ENCODE measurements at regions not wholly inside any gene's neighbourhood (a gene's known extent, or its start where the extent isn't known, plus 50 kb on each side); places are given as distances from the start of the nearest gene placed in this dataset.

GRCh38 chr15:81940467-81941451 lies 105.1 kb downstream of the MEX3B start:
- Histone ChIP-seq H3K4me2 (ENCODE audit: low read length) (no peak overlapping the region), H3K27me3 (ENCODE audit: insufficient read depth, low read length) (no peaks in the 10 kb centered on the region), H2AK5ac (ENCODE audit: low read length) (no peak overlapping the region), H2AFZ (ENCODE audit: insufficient read depth, low read length, poor library complexity) (no peak overlapping the region), H3K9me3 (ENCODE audit: insufficient read depth, low read depth, low read length) (no peaks in the 10 kb centered on the region), H3K23ac (ENCODE audit: low read length) (no peak overlapping the region), H3K27ac (ENCODE audit: low read depth, low read length) (no peak overlapping the region), H3K9ac (ENCODE audit: low read length) (no peak overlapping the region), H3K36me3 (ENCODE audit: control insufficient read depth in 1 of 2, insufficient read depth in 2 of 2, low read length in 2 of 2) (peaks cover 0 to 1% of the 10 kb centered on the region in 2 experiments), H4K91ac (ENCODE audit: low read depth, low read length) (no peak overlapping the region), H3K18ac (ENCODE audit: low read length) (no peak overlapping the region), H3K4me3 (ENCODE audit: low read depth, low read length) (no peak overlapping the region), H4K12ac (ENCODE audit: low read depth, low read length) (no peak overlapping the region), H3K4me1 (ENCODE audit: control insufficient read depth in 1 of 2, insufficient read depth in 2 of 2, low read length in 2 of 2) (peaks cover 0 to 4% of the 10 kb centered on the region in 2 experiments), H4K8ac (ENCODE audit: low read depth, low read length) (no peak overlapping the region), H3K79me1 (ENCODE audit: low read length) (no peaks in the 10 kb centered on the region), H2BK5ac (ENCODE audit: low read depth, low read length, poor library complexity) (no peak overlapping the region), H2BK12ac (ENCODE audit: low read length) (no peak overlapping the region), H2BK120ac (ENCODE audit: insufficient read depth, low read length, poor library complexity) (no peak overlapping the region), H3K4ac (ENCODE audit: low read depth, low read length) (no peak overlapping the region), H3K14ac (ENCODE audit: low read length) (no peak overlapping the region), H3K79me2 (ENCODE audit: control insufficient read depth, insufficient read depth, low read length, poor library complexity) (no peaks in the 10 kb centered on the region)
- WGBS (ENCODE audit: extremely low coverage, insufficient coverage, insufficient read length): no CpG with 5 or more reads among the region's 1 CpG
- DNase-seq: peak; percentile 20 to 88

DNA sequence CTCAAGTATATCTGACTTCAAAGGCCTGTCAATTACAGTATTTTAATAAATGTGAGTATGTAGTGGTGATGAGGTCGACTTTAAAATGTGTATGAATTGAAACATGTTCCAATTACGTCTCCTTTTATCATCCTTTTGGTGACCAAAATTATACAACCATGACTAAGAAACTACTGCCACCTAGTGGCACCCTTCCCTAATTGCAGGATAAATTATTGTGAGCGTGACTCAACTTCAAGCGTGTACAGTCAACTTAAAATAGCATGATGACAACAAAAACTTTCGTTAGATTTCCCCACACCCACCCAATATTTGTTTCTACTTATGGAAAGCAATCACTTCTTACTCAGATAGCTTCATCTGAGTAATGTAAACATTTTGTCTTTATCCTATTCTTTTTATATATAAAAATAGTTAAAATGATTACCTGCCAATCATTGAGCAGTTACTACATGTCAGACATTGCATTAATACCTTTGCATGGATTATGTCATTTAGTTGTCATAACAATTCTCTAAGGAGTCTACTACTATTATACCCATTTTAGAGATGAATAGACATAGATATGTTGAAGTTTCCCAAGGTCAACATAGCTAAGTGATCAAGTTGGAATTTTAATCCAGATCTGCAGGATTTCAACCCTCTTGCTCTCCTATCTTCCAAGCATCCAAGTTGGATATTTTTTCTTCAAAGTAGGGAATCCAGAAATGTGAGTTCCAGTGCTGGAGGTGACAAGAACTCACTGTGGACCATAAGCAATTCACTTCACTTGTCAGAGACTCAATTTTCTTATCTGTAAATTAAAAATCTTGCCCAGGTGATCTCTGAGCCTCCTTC lies 106.0 kb downstream of the MEX3B start:
- Histone ChIP-seq H3K79me2 (ENCODE audit: control insufficient read depth, insufficient read depth, low read length, poor library complexity) (no peaks in the 10 kb centered on the region), H3K9me3 (ENCODE audit: insufficient read depth, low read depth, low read length) (no peaks in the 10 kb centered on the region), H3K18ac (ENCODE audit: low read length) (no peak overlapping the region), H3K27ac (ENCODE audit: low read depth, low read length) (no peak overlapping the region), H4K8ac (ENCODE audit: low read depth, low read length) (no peak overlapping the region), H2AFZ (ENCODE audit: insufficient read depth, low read length, poor library complexity) (no peak overlapping the region), H4K91ac (ENCODE audit: low read depth, low read length) (no peak overlapping the region), H2BK12ac (ENCODE audit: low read length) (no peak overlapping the region), H3K23ac (ENCODE audit: low read length) (no peak overlapping the region), H2AK5ac (ENCODE audit: low read length) (no peak overlapping the region), H3K9ac (ENCODE audit: low read length) (no peak overlapping the region), H3K4me2 (ENCODE audit: low read length) (no peak overlapping the region), H3K4me3 (ENCODE audit: low read depth, low read length) (no peak overlapping the region), H3K4ac (ENCODE audit: low read depth, low read length) (no peak overlapping the region), H3K4me1 (ENCODE audit: control insufficient read depth in 1 of 2, insufficient read depth in 2 of 2, low read length in 2 of 2) (peaks cover 0 to 4% of the 10 kb centered on the region in 2 experiments), H2BK120ac (ENCODE audit: insufficient read depth, low read length, poor library complexity) (no peak overlapping the region), H4K12ac (ENCODE audit: low read depth, low read length) (no peak overlapping the region), H2BK5ac (ENCODE audit: low read depth, low read length, poor library complexity) (no peak overlapping the region), H3K14ac (ENCODE audit: low read length) (no peak overlapping the region), H3K36me3 (ENCODE audit: control insufficient read depth in 1 of 2, insufficient read depth in 2 of 2, low read length in 2 of 2) (peaks cover 0 to 1% of the 10 kb centered on the region in 2 experiments), H3K79me1 (ENCODE audit: low read length) (no peaks in the 10 kb centered on the region), H3K27me3 (ENCODE audit: insufficient read depth, low read length) (no peaks in the 10 kb centered on the region)
- no CpG with 5 or more reads among the region's 5 CpGs for WGBS (ENCODE audit: extremely low coverage, insufficient coverage, insufficient read length)
- peak; percentile 76 to 97 for DNase-seq

DNA sequence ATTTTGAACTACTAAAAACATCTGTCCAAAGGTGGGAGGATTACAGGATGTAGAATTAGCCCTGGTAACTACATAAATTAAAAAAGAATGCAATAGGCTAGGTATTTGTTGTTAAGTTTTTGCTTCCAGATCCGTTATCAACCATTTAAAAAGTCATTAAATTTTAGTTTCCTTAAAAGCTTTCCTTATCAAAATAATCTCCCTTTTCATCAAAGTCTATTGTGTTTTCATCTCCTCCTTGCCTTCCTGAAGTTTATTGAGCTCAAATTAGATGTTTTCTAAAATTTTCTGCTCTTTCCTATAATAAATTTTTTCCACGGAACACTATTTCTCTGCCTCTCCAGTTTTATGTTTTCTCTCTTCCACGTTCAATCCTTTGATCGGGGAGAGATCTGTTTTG lies 108.6 kb downstream of the MEX3B start:
- DNase-seq: no peak
- Histone ChIP-seq H2AFZ (ENCODE audit: insufficient read depth, low read length, poor library complexity) (no peak overlapping the region), H3K79me1 (ENCODE audit: low read length) (no peaks in the 10 kb centered on the region), H2BK12ac (ENCODE audit: low read length) (no peak overlapping the region), H3K14ac (ENCODE audit: low read length) (no peak overlapping the region), H3K27me3 (ENCODE audit: insufficient read depth, low read length) (no peaks in the 10 kb centered on the region), H3K18ac (ENCODE audit: low read length) (no peak overlapping the region), H2BK120ac (ENCODE audit: insufficient read depth, low read length, poor library complexity) (no peak overlapping the region), H4K8ac (ENCODE audit: low read depth, low read length) (no peak overlapping the region), H3K79me2 (ENCODE audit: control insufficient read depth, insufficient read depth, low read length, poor library complexity) (no peaks in the 10 kb centered on the region), H3K27ac (ENCODE audit: low read depth, low read length) (no peak overlapping the region), H3K4me3 (ENCODE audit: low read depth, low read length) (no peak overlapping the region), H3K9ac (ENCODE audit: low read length) (no peak overlapping the region), H3K23ac (ENCODE audit: low read length) (no peak overlapping the region), H3K4ac (ENCODE audit: low read depth, low read length) (no peak overlapping the region), H3K4me2 (ENCODE audit: low read length) (no peak overlapping the region), H4K12ac (ENCODE audit: low read depth, low read length) (no peak overlapping the region), H3K36me3 (ENCODE audit: control insufficient read depth in 1 of 2, insufficient read depth in 2 of 2, low read length in 2 of 2) (peaks cover 0 to 1% of the 10 kb centered on the region in 2 experiments), H2BK5ac (ENCODE audit: low read depth, low read length, poor library complexity) (no peak overlapping the region), H3K4me1 (ENCODE audit: control insufficient read depth in 1 of 2, insufficient read depth in 2 of 2, low read length in 2 of 2) (peaks cover 0 to 4% of the 10 kb centered on the region in 2 experiments), H3K9me3 (ENCODE audit: insufficient read depth, low read depth, low read length) (no peaks in the 10 kb centered on the region), H2AK5ac (ENCODE audit: low read length) (no peak overlapping the region), H4K91ac (ENCODE audit: low read depth, low read length) (no peak overlapping the region)
- WGBS (ENCODE audit: extremely low coverage, insufficient coverage, insufficient read length): no CpG with 5 or more reads among the region's 4 CpGs

GRCh38 chr15:81930582-81931369 lies 115.0 kb downstream of the MEX3B start:
- Histone ChIP-seq H3K79me2 (ENCODE audit: control insufficient read depth, insufficient read depth, low read length, poor library complexity) (no peaks in the 10 kb centered on the region), H3K14ac (ENCODE audit: low read length) (no peak overlapping the region), H3K4me3 (ENCODE audit: low read depth, low read length) (no peak overlapping the region), H2BK120ac (ENCODE audit: insufficient read depth, low read length, poor library complexity) (no peak overlapping the region), H3K27me3 (ENCODE audit: insufficient read depth, low read length) (no peaks in the 10 kb centered on the region), H3K4me2 (ENCODE audit: low read length) (no peak overlapping the region), H3K36me3 (ENCODE audit: control insufficient read depth in 1 of 2, insufficient read depth in 2 of 2, low read length in 2 of 2) (no peaks in the 10 kb centered on the region), H4K91ac (ENCODE audit: low read depth, low read length) (no peak overlapping the region), H3K23ac (ENCODE audit: low read length) (no peak overlapping the region), H2BK5ac (ENCODE audit: low read depth, low read length, poor library complexity) (no peak overlapping the region), H3K79me1 (ENCODE audit: low read length) (no peaks in the 10 kb centered on the region), H2BK12ac (ENCODE audit: low read length) (no peak overlapping the region), H4K12ac (ENCODE audit: low read depth, low read length) (no peak overlapping the region), H2AK5ac (ENCODE audit: low read length) (no peak overlapping the region), H3K27ac (ENCODE audit: low read depth, low read length) (no peak overlapping the region), H3K9me3 (ENCODE audit: insufficient read depth, low read depth, low read length) (no peaks in the 10 kb centered on the region), H3K18ac (ENCODE audit: low read length) (no peak overlapping the region), H3K4me1 (ENCODE audit: control insufficient read depth in 1 of 2, insufficient read depth in 2 of 2, low read length in 2 of 2) (no peaks in the 10 kb centered on the region), H2AFZ (ENCODE audit: insufficient read depth, low read length, poor library complexity) (no peak overlapping the region), H3K9ac (ENCODE audit: low read length) (no peak overlapping the region), H4K8ac (ENCODE audit: low read depth, low read length) (no peak overlapping the region), H3K4ac (ENCODE audit: low read depth, low read length) (no peak overlapping the region)
- DNase-seq: peak; percentile 20 to 79
- no CpG with 5 or more reads among the region's 11 CpGs for WGBS (ENCODE audit: extremely low coverage, insufficient coverage, insufficient read length)
